ENCODE measurements at regions not wholly inside any gene's neighbourhood (a gene's known extent, or its start where the extent isn't known, plus 50 kb on each side); places are given as distances from the start of the nearest gene placed in this dataset.
A peak's percentile ranks its signal among the peaks of the same experiment; 100 is the strongest.
"Not testable (repeated sequence)": the region's sequence is repeated elsewhere in the genome, so short reads cannot be mapped to it uniquely, and the experiment has no call there.

DNA sequence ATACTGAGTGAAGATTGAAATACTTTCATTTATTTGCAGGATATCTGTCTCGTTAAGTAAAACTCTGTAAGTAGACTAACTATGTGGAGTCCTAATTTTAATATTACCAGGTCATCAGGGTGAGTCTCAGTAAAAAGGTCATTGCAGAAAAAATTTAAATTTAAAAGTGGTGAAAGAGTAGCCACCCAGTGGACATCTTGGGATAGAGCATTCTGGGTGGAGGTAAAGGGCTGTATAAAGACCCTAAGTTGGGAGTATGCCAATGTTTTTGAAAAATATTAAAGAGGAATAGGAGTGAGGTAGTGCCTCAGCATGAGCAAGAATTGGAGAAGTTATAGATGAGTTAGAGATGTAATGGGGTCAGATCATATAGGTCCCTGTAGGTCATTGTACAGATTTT lies 145.5 kb downstream of the HMHB1 start:
- DNase-seq: no peak

DNA sequence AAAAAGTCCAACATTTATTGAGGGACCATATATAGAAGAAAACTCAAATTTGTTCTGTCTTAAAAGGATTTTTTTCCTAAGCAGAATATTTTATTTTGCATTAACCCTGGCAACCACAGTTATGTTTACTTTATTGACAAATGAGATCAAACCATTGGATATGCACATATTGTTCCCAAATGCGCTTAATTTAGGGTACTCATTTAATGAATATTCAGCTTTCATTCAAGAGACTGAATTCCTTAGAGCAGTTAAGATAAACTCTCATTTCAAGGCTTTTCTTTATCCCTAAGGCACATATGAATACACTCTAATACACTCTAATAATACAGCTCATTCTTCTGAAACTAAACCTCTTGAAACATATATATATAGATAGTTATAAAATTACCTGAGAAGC lies 150.2 kb downstream of the HMHB1 start:
- DNase-seq: no peak

DNA sequence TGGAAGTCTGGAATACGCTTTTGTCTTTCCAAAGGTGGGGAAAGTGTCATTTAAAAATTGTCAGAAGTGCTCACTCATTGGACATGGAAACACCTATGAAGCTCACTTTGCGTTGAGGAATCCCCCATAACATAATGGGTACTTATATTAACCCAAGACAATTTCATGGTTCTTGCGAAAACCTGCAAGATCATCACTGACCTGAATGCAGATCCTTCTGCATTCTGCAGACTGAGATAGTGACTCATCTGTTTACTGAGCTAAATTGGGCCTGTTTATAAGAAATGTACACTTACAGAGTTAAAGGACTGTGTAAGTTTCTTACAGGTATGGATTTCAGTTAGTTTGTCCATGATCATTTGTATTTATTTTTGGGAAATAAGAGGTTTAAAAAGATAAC lies 153.0 kb downstream of the HMHB1 start:
- DNase-seq: no peak

DNA sequence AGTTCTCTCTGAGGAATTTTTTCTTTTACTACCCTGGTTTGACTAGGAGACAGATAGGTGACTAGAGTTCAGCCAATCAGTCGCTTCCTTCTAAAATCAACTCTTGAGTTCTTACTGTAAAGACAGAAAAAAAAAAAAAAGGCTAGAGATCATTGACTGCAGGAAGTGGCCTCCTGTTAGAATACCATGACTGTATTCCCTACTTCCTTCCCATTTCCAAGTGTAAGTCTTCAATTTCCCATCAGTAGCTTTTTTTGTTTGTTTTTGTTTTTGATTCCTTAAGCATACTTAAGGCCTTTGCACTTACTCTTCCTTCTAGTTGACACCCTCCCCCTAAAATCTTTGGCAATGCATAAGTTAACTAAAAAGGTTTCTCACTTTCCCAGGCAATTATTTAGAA lies 154.3 kb downstream of the HMHB1 start:
- no peak for DNase-seq

DNA sequence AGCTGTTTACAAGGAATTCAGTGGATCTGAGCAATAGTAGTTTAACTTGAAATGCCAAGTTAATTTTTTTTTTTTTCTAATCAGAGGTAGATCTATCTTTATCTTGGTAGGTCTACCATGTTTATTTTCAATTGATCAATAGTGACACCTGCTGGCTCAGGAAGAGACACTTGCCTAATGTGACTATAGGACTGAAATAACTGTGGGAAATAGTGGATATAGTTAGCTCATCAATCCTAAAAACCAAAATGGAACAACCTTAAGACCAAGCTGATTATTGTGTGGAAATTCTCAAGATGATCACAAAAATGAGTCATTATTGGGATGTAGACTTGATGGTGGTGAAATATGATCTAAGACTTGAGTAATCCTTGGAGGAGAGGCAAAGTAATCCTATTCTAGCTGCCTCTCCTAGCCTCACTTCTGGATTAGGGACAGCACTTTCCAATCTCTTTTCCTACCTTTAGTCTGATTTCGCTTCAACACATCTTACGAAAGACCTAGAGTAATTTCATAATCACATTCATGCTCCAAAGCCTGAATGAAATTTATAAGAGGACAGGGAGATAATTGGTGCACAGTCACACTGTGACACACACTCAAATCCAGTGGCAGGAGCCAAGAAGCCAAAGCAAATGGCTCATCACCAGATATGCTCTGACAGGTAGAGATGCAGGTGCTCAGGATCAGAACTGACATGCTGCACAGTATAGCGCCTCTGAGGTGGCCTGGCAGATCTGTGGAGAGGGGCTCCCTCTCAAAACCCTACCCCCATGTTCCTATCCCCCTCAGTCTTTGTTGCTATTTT lies 156.3 kb downstream of the HMHB1 start:
- peak; percentile 1 for DNase-seq

DNA sequence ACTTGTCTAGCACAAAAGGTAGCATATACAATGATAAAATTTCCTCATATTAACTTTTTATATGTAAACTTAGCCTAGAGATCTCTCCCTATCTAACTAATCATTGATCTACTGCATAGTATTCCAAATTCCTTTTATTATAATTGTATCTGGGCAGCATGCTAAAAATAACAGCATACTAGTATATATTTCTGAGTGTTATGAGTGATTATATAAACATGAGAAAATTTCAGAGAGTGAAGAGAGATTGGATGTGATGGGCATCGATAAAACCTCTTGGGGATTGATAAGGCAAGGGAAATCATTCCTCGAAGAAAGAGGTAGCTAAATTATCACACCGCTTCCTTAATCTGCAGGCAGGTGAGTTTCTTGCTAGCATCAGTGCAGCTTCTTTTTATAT lies 158.2 kb downstream of the HMHB1 start:
- no peak for DNase-seq

DNA sequence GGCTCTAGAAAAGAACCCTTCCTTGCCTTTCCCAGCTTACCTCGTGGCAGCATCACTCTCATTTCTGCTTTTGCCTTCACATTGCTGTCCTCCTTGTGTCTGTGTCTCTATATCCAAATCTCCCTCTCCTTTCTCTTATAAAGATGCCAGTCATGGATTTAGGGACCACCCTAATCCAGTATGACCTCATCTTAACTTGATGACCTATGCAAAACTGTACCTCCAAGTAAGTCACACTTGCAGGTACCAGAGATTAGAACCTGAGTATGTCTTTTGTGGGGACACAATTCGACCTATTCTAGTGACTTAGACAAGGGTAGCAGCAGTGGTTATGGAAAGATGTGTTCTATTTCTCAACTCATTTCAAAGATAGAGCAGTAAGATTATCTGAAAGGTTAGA lies 160.1 kb downstream of the HMHB1 start:
- no peak for DNase-seq

DNA sequence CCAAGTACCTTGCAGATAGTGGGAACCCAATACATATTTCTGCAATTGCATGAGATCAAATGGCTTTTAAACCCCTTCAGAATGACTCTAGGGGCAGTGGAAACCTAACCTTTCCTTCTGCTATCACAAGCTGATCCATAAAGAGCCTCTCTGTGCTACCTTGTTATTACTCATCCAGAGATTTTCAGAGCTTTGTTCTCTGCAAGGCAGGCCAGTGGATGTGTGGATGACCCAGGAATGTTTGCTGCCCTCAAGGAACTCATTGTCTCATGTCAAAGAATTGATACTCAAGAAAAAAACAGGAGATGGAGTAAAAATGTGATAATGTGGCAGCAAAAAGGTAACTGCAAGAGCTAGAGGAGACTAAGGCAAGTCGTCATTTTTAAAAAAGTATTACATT lies 164.1 kb downstream of the HMHB1 start:
- DNase-seq: no peak

DNA sequence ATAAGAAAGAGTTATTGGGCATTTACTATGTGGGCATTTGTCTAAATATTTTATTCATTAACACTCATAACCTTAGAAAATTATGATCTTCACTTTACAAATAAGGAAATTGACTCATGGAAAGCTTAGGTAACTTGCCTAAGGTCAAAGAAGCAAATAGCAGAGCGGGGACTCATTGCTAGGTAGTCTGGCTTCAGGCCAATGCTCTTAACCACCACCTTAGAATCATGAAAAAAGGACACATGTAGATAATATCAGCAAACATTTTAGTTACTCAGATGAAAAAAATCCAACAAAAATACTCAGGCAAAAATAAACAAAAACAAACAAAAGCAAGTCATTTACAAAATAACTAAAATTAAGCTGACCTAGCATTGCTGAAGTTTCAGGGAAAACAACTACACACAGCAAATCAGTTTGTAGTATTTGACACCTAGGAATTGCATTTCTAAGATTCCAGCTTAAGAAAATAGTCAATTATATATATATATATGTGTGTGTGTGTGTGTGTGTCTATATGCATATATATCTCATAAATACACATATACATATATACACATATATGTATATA lies 166.0 kb downstream of the HMHB1 start:
- no peak for DNase-seq

DNA sequence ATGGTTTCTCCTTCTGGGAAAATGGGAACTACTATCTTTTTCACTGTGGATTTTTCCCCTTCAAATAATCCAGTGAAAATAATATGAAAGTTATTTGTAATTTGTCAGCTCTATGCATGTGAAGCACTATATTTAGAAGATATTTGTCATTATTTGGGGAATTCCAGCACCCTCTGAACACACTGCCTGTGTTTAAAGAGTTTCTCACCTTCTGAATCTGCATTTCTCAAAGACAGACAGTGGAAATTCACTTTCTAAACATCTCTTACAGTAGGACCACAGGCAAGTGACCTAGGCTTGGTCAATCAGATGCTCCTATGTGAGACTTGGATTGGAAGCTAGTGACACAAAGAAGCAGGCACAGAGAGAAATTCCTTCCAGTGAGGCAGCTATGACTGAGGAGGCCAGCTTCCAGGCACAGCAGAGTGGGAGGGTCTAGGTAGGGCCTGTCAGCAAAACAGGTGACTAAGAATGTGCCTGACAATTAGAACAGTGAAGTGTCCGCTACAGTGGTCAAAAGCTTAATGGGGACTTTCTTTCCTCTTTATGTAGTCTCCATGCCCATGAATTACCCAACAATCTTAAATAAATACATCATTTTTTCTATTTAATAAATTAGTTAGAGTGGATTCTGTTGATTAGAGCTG lies 167.2 kb downstream of the HMHB1 start:
- DNase-seq: no peak

DNA sequence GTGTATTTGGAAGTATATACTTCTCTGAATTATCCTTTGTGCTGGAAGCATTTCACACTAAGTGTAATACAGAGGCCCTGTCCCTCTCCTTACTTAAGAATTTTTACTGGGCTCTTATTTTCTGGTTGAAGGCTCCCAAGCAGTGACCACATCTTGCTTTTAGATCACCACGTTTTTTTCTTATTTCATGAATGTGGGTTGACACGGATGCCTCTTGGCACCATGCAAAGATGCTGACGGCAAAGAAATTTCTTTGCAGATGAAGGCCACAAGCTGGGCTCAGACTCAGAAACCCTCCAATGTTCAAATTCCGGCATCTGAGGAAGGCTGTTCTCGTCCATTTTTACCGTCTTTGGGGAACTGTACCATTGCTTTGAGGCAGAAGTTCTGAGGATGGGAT lies 168.5 kb downstream of the HMHB1 start:
- no peak for DNase-seq

DNA sequence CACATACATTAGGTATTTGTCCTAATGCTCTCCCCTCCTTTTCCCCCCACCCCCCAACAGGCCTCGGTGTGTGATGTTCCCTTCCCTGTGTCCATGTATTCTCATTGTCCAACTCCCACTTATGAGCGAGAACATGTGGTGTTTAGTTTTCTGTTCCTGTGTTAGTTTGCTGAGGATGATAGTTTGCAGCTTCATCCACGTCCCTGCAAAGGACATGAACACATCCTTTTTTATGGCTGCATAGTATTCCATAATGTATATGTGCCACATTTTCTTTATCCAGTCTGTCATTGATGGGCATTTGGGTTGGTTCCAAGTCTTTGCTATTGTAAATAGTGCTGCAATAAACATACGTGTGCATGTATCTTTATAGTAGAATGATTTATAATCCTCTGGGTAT lies 171.0 kb downstream of the HMHB1 start:
- DNase-seq: not testable (repeated sequence)

DNA sequence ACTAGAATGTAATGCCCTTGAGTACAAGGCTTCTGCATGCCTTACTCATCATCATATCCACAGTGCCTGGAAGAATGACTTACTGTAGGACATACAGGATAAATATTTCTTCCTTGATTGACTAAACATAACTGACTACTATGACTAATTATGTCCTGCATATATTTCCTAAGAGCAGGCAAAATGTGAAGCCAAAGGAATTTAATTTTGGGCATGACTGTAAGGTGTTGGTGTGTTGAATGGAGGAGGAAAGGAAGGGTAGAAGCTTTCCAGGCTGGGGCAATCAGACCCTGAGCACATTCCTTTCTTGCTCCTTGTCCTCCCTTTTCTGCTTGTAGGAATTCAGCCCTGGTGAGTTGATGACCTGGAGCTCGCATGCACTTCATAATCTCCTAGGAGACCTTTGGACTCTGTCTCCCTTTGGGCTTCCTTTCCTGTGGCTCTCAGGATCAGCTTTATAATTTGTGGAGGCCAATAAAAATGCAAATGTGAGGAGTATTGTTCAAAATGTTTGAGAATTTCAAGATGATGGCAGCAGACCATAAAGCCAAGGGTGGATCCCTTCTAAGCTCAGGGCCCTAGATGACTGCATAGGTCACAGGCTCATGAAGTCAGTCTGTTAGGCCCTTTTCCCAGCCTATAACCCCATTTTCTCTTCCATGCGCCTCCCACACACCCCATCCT lies 174.0 kb downstream of the HMHB1 start:
- no peak for DNase-seq

DNA sequence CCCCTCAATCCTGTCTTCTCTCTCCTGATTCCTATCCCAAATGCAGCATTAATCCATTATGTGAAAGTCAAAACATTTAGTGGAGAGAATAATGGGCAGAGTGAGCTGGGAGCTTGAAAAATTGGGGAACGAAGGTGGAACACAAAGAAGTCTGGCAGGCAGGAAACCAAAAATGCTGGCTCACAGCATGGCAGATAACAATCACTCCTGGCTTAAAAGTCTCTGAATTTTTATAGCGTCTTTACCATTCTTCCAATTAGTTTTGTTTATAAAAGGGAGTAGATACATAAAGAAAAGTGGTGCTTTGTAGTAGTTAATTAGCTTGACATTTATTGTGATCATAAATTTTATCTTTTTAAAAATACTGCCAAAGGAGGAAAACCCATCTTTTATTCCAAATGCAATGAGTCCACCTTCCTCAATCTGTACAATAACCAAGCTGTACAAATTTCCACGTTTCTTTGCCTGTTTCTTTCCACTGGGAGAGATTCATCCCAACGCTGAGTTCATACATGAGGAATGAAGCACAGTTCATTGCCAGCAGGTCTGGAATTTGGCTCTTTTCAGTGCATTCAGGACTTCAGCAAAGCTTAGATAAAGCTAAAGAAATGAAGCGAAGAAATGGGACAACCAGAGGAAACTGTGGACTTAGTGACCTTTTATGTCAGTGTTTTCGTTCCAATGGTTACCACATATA lies 174.7 kb downstream of the HMHB1 start:
- DNase-seq: no peak

DNA sequence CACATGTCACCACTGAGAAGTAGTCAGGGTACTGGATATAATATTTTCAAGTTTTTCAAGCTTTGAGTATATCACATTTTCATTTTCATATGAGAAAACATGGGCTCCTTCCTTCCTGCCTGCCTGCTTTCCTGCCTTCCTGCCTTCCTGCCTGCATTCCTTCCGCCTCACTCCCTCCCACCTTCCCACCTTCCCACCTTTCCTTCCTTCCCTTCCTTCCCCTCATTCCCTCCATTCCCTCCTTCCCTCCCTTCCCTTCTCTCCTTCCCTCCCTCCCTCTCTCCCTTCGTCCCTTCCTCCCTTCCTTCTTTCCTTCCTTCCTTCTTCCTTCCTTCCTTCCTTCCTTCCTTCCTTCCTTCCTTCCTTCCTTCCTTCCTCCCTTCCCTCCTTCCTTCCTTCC lies 175.3 kb downstream of the HMHB1 start:
- DNase-seq: no peak

DNA sequence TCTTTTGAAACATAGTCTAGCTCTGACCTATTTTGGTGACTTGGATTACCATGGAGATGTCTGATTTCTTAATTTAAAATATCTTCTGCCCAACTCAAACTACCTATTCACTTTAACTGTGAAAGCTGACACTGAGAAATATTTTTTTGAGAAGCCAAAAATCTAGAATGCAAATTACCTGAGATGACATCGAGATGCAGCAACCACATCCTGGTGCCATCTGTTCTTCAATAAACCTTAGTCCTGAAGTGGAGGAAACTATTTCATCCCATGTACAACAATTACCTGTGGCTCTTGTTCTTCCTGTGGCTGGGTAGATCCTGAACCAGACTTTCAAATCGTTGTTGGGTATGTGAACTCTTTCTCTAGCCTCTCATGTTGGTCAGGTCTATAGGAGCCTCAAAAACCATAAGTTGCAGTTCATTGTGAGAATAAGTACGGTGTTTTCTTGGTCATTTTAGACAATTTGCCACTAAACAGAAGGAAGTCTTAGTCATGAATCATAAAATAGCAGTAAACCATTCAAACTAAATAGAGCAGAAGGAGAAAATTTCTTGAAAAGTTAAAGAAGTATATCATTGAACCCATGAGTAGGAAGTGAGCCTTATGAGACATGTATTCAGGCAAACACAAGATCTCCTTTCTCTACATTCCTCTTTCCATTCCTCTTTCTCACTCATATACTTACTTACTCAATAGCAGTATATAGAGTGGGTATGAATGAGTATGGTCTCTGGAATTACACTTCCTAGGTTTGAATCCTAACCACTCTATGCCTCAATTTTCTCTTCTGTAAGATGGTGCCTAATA lies 176.0 kb downstream of the HMHB1 start:
- DNase-seq: no peak

DNA sequence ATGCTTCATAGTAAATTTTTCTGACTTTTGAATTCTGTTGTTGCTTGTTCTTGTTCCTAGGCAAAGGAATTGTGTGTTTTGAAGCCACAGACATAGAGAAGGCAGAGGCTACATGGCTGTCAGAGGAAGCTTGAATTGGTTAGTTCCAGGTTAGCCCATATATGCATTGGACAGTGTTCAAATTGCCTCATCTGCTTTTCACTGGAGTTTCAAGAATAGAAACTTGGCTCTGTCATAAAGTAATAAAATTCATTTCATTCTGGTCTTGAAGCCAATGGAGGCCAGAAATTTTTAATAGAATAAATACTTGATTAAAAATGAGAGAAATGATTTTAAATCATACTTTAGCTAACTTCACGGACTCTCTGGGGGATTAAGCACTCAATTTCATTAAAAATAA lies 178.0 kb downstream of the YIPF5 start:
- no peak for DNase-seq

DNA sequence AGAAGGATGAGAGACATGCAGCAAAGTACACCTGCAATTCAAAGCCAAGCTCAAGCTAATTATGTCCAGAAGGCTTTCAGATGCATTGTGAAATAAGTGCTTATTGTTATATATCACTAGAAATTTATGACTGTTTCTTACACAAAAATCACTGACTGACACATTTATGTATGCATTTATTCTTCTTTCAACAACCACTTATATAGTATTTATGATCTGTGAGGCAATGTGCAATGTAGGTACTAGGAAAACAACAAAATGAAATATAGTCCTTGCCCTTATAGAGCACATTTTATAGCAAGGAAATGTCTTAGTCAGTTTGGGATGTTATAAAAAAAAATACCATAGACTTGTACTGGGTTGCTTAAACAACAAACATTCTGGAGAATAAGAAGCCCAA lies 167.6 kb downstream of the YIPF5 start:
- DNase-seq: no peak

DNA sequence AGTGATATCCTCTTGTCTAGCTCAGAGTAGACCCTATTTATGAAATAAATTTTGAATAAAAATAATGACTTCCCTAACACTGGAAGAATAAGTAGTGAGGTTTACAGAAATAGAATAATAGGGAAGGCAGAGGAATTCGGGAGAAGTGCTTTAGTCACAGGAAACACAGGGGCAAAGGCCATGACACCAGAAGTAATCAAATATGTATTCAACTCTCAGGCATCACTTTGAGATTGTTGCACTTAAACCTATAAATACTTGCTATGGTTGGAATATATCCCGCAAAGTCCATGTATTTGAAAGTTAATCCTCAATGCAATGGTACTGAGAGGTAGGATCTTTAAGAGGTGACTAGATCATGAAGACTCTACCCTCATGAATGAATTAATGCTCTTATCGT lies 166.8 kb downstream of the YIPF5 start:
- no peak for DNase-seq

DNA sequence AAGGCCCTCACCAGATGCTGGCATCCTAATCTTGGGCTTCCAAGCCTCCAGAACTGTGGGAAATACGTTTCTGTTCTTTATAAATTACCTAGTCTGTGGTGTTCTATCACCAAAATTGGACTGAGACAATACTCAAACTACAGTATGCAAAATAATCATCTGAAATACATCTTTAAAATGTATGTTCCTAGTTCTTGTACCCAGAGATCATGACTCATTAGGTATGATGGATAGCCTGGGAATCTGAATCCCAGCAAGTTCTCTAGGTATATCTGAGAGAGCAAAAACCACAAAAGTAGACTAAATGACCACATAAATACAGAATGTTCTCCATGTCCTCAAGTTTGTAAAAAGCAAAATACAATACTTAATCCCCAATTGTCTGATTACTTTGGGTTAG lies 166.3 kb downstream of the YIPF5 start:
- no peak for DNase-seq

DNA sequence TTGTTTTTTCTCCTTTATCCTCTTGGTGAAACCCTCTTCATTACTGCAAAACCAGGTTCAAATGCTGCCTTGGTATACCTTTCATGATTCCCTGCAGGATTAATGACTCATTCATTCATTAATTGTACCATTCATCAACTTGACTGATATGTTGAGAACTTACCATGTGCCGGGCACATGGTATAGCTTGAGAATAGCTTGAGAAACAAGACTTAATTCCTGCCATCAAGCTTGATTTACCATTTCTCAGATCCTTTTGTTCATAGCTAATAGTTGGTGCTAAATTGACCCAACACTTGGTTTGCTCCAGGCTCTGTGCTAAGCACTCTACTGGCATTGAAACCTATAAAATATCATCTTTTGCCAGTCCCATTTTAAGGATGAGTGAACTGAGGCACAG lies 165.7 kb downstream of the YIPF5 start:
- no peak for DNase-seq

DNA sequence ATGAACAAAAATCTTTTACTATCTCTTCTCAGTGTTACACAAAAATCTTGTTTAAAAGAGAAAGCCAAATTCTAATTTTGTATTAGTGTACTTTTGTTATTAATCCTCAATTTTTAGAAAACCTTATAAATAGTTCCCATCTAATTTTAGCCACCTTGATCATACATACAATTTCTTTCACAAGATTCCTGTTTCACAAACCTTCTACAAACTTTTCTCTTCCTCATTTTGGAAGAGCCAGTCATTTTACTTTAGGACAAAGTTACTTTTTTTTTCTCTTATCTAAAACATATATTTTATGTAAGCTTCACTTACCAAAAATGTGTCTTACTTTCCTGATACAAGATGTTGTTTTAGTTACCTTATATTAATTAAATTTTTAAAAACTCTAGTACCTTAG lies 161.3 kb downstream of the YIPF5 start:
- no peak for DNase-seq
